Activated CD4-positive, alpha-beta T cell treated with anti-CD3 and anti-CD28 coated beads for 36 hours (primary cell): ENCODE measurements at regions not wholly inside any gene's neighbourhood (a gene's known extent, or its start where the extent isn't known, plus 50 kb on each side); places are given as distances from the start of the nearest gene placed in this dataset.
"Not testable (repeated sequence)": the region's sequence is repeated elsewhere in the genome, so short reads cannot be mapped to it uniquely, and the experiment has no call there.

Experiments used
- ATAC-seq: fragments of 200-7000 bp; cut with Tn5 transposase; one replicate; pipeline ENCODE4 v1.10.0; 2021; ENCODE audit warnings: mild to moderate bottlenecking, moderate library complexity
- CTCF ChIA-PET: fragments of 350-600 bp; sonication (Branson Sonifier 250); formaldehyde crosslinking; loops from one replicate; lab custom pipeline; 2021; ENCODE audit warnings: antibody characterized with exemption; lab: Charles Lee
- POLR2A ChIA-PET: fragments of 350-600 bp; sonication (Branson Sonifier 250); formaldehyde crosslinking; loops from one replicate; lab custom pipeline; 2021; ENCODE audit warnings: antibody characterized with exemption, inconsistent platforms; lab: Charles Lee
- DNase-seq: peaks from one replicate; pipeline ENCODE4 v3.0.0-alpha.2; 2020
- H3K27ac Mint-ChIP-seq: one replicate; pipeline ENCODE4 v1.8.0; 2021; ENCODE audit warnings: mixed read lengths
- H3K27me3 Mint-ChIP-seq: one replicate; pipeline ENCODE4 v1.8.0; 2021; ENCODE audit warnings: mixed read lengths
- H3K36me3 Mint-ChIP-seq: one replicate; pipeline ENCODE4 v1.8.0; 2021; ENCODE audit warnings: low read depth, mixed read lengths
- H3K4me1 Mint-ChIP-seq: one replicate; pipeline ENCODE4 v1.8.0; 2021; ENCODE audit warnings: mixed read lengths
- H3K4me3 Mint-ChIP-seq: one replicate; pipeline ENCODE4 v1.8.0; 2021; ENCODE audit warnings: mild to moderate bottlenecking, moderate library complexity, mixed read lengths
- H3K9me3 Mint-ChIP-seq: one replicate; pipeline ENCODE4 v1.8.0; 2021; ENCODE audit warnings: low read depth, mixed read lengths
- intact Hi-C, 2 experiments: fragments of 100-400 bp; cut with DNase I in 1 of 2; cut with micrococcal nuclease in 1 of 2; formaldehyde crosslinking; loops; one replicate each; pipeline versions ENCODE4 v1.14.2 to v1.15.1; 2022 to 2024; cut with DNase I, micrococcal nuclease

- Mint-ChIP-seq H3K27ac (no peak overlapping the region), H3K4me3 (no peak overlapping the region), H3K27me3 (no peaks in the 10 kb centered on the region), H3K4me1 (no peaks in the 10 kb centered on the region), H3K9me3 (peaks cover 3% of the 10 kb centered on the region), H3K36me3 (no peaks in the 10 kb centered on the region)
- no peak for DNase-seq
- ATAC-seq, result no peak
- ChIA-PET POLR2A (no interaction called here), CTCF (no interaction called here)
- intact Hi-C loops, result no loop called here
Observed at GRCh38 chr12:127607146-127607725, 659.7 kb upstream of the TMEM132C start.

- ATAC-seq, POLR2A ChIA-PET, DNase-seq, H3K4me1 Mint-ChIP-seq, intact Hi-C loops, H3K27ac Mint-ChIP-seq, H3K36me3 Mint-ChIP-seq, H3K27me3 Mint-ChIP-seq, H3K4me3 Mint-ChIP-seq, H3K9me3 Mint-ChIP-seq: not testable (repeated sequence)
- CTCF ChIA-PET, result interaction anchor here (0.6 kb wide), 1 partner anchor 94 kb away, joined by 3 read pairs; no protein-coding TSS in a partner anchor
Observed at GRCh38 chr12:127608359-127608758, 658.6 kb upstream of the TMEM132C start.

DNA sequence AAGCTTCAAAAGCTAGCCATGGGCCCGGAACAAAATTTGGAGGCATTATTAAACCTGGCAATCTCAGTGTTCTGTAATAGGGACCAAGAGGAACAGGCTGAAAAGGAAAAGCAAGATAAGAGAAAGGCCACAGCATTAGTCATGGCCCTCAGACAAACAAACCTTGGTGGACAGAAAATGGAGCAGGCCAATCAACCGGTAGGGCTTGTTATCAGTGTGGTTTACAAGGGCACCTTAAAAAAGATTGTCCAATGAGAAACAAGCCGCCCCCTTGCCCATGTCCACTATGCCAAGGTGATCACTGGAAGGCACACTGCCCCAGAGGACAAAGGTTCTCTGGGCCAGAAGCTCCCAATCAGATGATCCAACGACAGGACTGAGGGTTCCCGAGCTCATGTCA lies 653.9 kb upstream of the TMEM132C start:
- H3K4me3 Mint-ChIP-seq, result no peak overlapping the region
- no peaks in the 10 kb centered on the region for H3K27me3 Mint-ChIP-seq
- intact Hi-C loops, result no loop called here
- H3K27ac Mint-ChIP-seq, result no peak overlapping the region
- no peaks in the 10 kb centered on the region for H3K9me3 Mint-ChIP-seq
- ChIA-PET CTCF (no interaction called here), POLR2A (no interaction called here)
- no peaks in the 10 kb centered on the region for H3K4me1 Mint-ChIP-seq
- DNase-seq (no peak), ATAC-seq (no peak)
- H3K36me3 Mint-ChIP-seq, result no peaks in the 10 kb centered on the region

GRCh38 chr12:127619869-127620734 lies 646.9 kb upstream of the TMEM132C start:
- H3K9me3 Mint-ChIP-seq, result peaks cover 7% of the 10 kb centered on the region
- H3K4me3 Mint-ChIP-seq, result no peak overlapping the region
- H3K27me3 Mint-ChIP-seq, result no peaks in the 10 kb centered on the region
- CTCF ChIA-PET, result interaction anchor here (0.6 kb wide), 1 partner anchor 93 kb away, joined by 3 read pairs; no protein-coding TSS in a partner anchor
- no peak overlapping the region for H3K27ac Mint-ChIP-seq
- no peak for DNase-seq
- H3K36me3 Mint-ChIP-seq, result no peaks in the 10 kb centered on the region
- ATAC-seq, result no peak
- POLR2A ChIA-PET, result no interaction called here
- H3K4me1 Mint-ChIP-seq, result no peaks in the 10 kb centered on the region
- intact Hi-C loops, result no loop called here

- Mint-ChIP-seq H3K4me3 (no peak overlapping the region), H3K27me3 (no peaks in the 10 kb centered on the region), H3K36me3 (no peaks in the 10 kb centered on the region), H3K4me1 (no peaks in the 10 kb centered on the region), H3K9me3 (peaks cover 7% of the 10 kb centered on the region), H3K27ac (no peak overlapping the region)
- POLR2A ChIA-PET, result no interaction called here
- DNase-seq (no peak), ATAC-seq (no peak)
- intact Hi-C loops, result no loop called here
- CTCF ChIA-PET, result no interaction called here
Observed at GRCh38 chr12:127620735-127621355, 646.1 kb upstream of the TMEM132C start.

DNA sequence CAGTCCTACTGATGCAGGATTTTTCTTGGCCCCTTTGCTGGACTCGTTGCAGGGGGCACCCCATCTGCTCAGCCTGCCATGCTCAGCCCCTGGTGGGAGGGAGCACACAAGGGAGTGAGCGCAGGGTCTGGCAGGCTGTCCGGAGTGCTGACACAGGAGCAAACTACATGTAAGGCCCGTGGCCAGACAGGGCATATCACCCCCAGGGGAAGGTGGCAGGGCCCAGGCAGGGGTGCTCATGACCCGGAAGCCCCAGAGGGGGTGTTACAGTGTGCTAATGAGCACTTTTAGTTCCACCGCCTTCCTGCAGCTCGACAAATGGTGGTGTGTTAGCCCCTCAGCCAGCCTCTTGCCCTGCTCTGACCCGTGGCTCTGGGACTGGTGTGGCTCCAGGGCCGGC lies 645.6 kb upstream of the TMEM132C start:
- intact Hi-C loops, result no loop called here
- ChIA-PET CTCF (no interaction called here), POLR2A (no interaction called here)
- Mint-ChIP-seq H3K4me3 (no peak overlapping the region), H3K36me3 (no peaks in the 10 kb centered on the region), H3K27me3 (no peaks in the 10 kb centered on the region), H3K27ac (no peak overlapping the region), H3K9me3 (peaks cover 7% of the 10 kb centered on the region), H3K4me1 (no peaks in the 10 kb centered on the region)
- DNase-seq (no peak), ATAC-seq (no peak)

- Mint-ChIP-seq H3K4me3 (no peak overlapping the region), H3K27me3 (no peaks in the 10 kb centered on the region), H3K4me1 (no peaks in the 10 kb centered on the region), H3K27ac (no peak overlapping the region), H3K9me3 (peaks cover 7% of the 10 kb centered on the region), H3K36me3 (no peaks in the 10 kb centered on the region)
- POLR2A ChIA-PET, result no interaction called here
- intact Hi-C loops, result no loop called here
- DNase-seq (no peak), ATAC-seq (no peak)
- CTCF ChIA-PET, result no interaction called here
Observed at GRCh38 chr12:127623362-127623761, 643.6 kb upstream of the TMEM132C start.

DNA sequence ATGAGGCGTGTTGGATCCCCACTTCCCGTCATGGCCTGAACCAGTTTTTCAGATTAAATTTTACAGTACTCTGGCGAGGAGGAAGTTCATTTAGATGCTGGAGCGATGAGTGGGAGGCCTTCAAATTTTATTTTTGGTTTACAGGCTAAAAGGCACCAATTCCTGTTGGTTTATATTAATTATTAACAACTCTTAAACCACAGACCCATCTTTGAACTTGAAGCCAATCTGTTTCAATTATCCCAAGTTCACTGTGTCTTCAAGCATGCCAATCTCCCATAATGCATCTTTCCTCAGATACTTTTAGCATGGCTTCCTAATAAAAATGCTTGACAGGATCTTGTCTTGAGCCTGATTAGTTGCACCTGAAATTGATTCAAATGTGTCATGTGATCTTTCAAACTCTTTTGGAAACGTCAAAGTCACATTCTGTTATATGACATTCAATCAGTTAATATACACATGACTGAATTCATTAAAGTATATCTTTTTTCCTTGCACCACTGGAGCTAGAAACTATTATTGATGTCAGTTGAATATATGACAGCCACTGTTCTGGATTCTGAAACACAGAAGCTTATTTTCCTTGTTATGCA lies 641.7 kb upstream of the TMEM132C start:
- no peak overlapping the region for H3K4me3 Mint-ChIP-seq
- ChIA-PET POLR2A (no interaction called here), CTCF (interaction anchor here (0.6 kb wide), 1 partner anchor 43 kb away, joined by 3 read pairs; no protein-coding TSS in a partner anchor)
- H3K36me3 Mint-ChIP-seq, result no peaks in the 10 kb centered on the region
- no peaks in the 10 kb centered on the region for H3K4me1 Mint-ChIP-seq
- intact Hi-C loops, result no loop called here
- no peaks in the 10 kb centered on the region for H3K27me3 Mint-ChIP-seq
- ATAC-seq, result no peak
- H3K27ac Mint-ChIP-seq, result no peak overlapping the region
- DNase-seq, result no peak
- H3K9me3 Mint-ChIP-seq, result peaks cover 7% of the 10 kb centered on the region

- ATAC-seq (no peak), DNase-seq (no peak)
- intact Hi-C loops, result no loop called here
- ChIA-PET CTCF (no interaction called here), POLR2A (no interaction called here)
- Mint-ChIP-seq H3K36me3 (no peaks in the 10 kb centered on the region), H3K4me1 (no peaks in the 10 kb centered on the region), H3K27me3 (no peaks in the 10 kb centered on the region), H3K27ac (no peak overlapping the region), H3K9me3 (peaks cover 7% of the 10 kb centered on the region), H3K4me3 (no peak overlapping the region)
Observed at GRCh38 chr12:127628645-127629044, 638.3 kb upstream of the TMEM132C start.

GRCh38 chr12:127629066-127629820 lies 637.7 kb upstream of the TMEM132C start:
- Mint-ChIP-seq H3K9me3 (peaks cover 7% of the 10 kb centered on the region), H3K36me3 (no peaks in the 10 kb centered on the region), H3K27ac (no peak overlapping the region), H3K4me1 (no peaks in the 10 kb centered on the region), H3K27me3 (no peaks in the 10 kb centered on the region), H3K4me3 (no peak overlapping the region)
- intact Hi-C loops, result no loop called here
- DNase-seq, result no peak
- ATAC-seq, result no peak
- ChIA-PET POLR2A (interaction anchor here (0.5 kb wide), 1 partner anchor 18 kb away, joined by 5 read pairs; no protein-coding TSS in a partner anchor), CTCF (no interaction called here)

DNA sequence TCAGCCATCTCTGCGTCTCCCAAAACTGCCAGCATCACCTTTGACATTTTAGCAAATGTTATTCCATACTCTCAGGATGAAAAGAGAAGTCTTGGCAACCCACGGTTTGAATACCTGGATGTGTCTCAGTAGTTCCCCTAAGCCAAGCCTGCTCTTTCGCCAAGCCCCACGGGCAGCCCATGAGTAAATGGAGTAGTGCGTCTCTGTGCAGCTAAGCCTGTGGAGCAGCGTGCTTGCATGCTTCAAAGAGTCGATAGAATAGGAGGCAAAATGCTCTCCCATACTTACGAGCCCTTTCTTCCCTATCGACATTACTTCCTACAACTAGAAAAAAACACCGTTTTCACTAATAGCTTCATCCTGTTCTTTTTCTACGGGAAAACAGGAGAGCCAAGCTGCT lies 634.5 kb upstream of the TMEM132C start:
- ATAC-seq (no peak), DNase-seq (no peak)
- no peak overlapping the region for H3K4me3 Mint-ChIP-seq
- POLR2A ChIA-PET, result no interaction called here
- H3K36me3 Mint-ChIP-seq, result no peaks in the 10 kb centered on the region
- no peaks in the 10 kb centered on the region for H3K27me3 Mint-ChIP-seq
- no peak overlapping the region for H3K27ac Mint-ChIP-seq
- no peaks in the 10 kb centered on the region for H3K9me3 Mint-ChIP-seq
- CTCF ChIA-PET, result no interaction called here
- intact Hi-C loops, result no loop called here
- H3K4me1 Mint-ChIP-seq, result no peaks in the 10 kb centered on the region
